GM12878 (cell line): ENCODE measurements at regions not wholly inside any gene's neighbourhood (a gene's known extent, or its start where the extent isn't known, plus 50 kb on each side); places are given as distances from the start of the nearest gene placed in this dataset.

Experiments used
- ATAC-seq: fragments of 200-7000 bp; cut with Tn5 transposase; 3 replicates; pipeline ENCODE4 v1.9.1; 2020; ENCODE audit warnings: mild to moderate bottlenecking, moderate library complexity
- BruUV-seq: library from RNA; stranded (reverse); fragments of 400-500 nt; replicated peaks from 2 replicates; lab custom pipeline; 2021; lab: Mats Ljungman, UMichigan
- CTCF ChIA-PET: fragments of 300-600 bp; sonication (Branson Sonifier 250); formaldehyde crosslinking; extraction: SDS; loops from one replicate; lab custom pipeline; 2021; ENCODE audit warnings: inconsistent platforms; lab: Yijun Ruan, JAX
- POLR2A ChIA-PET: fragments of 350-600 bp; formaldehyde crosslinking; extraction: SDS; loops from one replicate; lab custom pipeline; 2021; ENCODE audit warnings: inconsistent platforms; lab: Charles Lee
- RAD21 ChIA-PET: fragments of 300-600 bp; sonication (Branson Sonifier 250); formaldehyde crosslinking; loops from one replicate; lab custom pipeline; 2023; ENCODE audit warnings: antibody characterized with exemption; ENCODE audit not compliant: unreplicated experiment; lab: Charles Lee
- SMC1A ChIA-PET: fragments of 300-600 bp; sonication (Branson Sonifier 250); formaldehyde crosslinking; loops from one replicate; lab custom pipeline; 2023; ENCODE audit not compliant: unreplicated experiment, uncharacterized antibody; lab: Charles Lee
- DNase-seq: peaks from one replicate; pipeline ENCODE4 v3.0.0-alpha.2; 2011; ENCODE audit warnings: low read depth, low spot score
- FAIRE-seq: peaks from 3 replicates; lab custom pipeline; 2011; peaks lifted over from hg19 to GRCh38; lab: Jason Lieb, UNC
- H2AFZ ChIP-seq: 2 replicates; pipeline ENCODE4 v1.6.0; 2011; ENCODE audit warnings: low read depth, low read length, control low read depth; ENCODE audit not compliant: control insufficient read depth
- H3K27ac ChIP-seq: 2 replicates; pipeline ENCODE4 v1.5.1; 2011; ENCODE audit warnings: control low read depth; ENCODE audit not compliant: control insufficient read depth, insufficient read depth
- H3K27me3 ChIP-seq, 2 experiments: replicated peaks in 1 of 2; 2 replicates each; pipeline versions ENCODE4 v1.6.0 to v1.6.1; 2011; ENCODE audit warnings: low read length in 1 of 2; ENCODE audit not compliant: control insufficient read depth in 2 of 2, insufficient read depth in 2 of 2
- H3K36me3 ChIP-seq, 2 experiments: 2 replicates each; pipeline ENCODE4 v1.5.1; 2011; ENCODE audit warnings: low read length in 1 of 2; ENCODE audit not compliant: control insufficient read depth in 2 of 2, insufficient read depth in 2 of 2
- H3K4me1 ChIP-seq: 2 replicates; pipeline ENCODE4 v1.6.1; 2011; ENCODE audit warnings: mild to moderate bottlenecking, low read length, moderate library complexity, mixed read lengths; ENCODE audit not compliant: control insufficient read depth, insufficient read depth
- H3K4me2 ChIP-seq: 2 replicates; pipeline ENCODE4 v1.6.0; 2011; ENCODE audit warnings: control low read depth; ENCODE audit not compliant: control insufficient read depth, insufficient read depth
- H3K4me3 ChIP-seq: fragments of 200-600 bp; sonication (generic); 2 replicates; pipeline ENCODE4 v1.5.1; 2016
- H3K79me2 ChIP-seq: 2 replicates; pipeline ENCODE4 v1.6.0; 2011; ENCODE audit warnings: low read length; ENCODE audit not compliant: control insufficient read depth, insufficient read depth
- H3K9ac ChIP-seq: 2 replicates; pipeline ENCODE4 v1.8.0; 2011; ENCODE audit warnings: low read length, control low read depth, mixed read lengths; ENCODE audit not compliant: control insufficient read depth, insufficient read depth
- H3K9me3 ChIP-seq: replicated peaks from 3 replicates; pipeline ENCODE4 v1.5.1; 2011; ENCODE audit warnings: mild to moderate bottlenecking, low read length; ENCODE audit not compliant: control insufficient read depth, insufficient read depth
- H4K20me1 ChIP-seq: 2 replicates; pipeline ENCODE4 v1.6.0; 2011; ENCODE audit not compliant: control insufficient read depth, insufficient read depth
- ASH2L ChIP-seq: fragments of 300-600, 200-600 bp; sonication (generic); IDR thresholded peaks from 2 replicates; pipeline ENCODE4 v1.6.1; 2017; ENCODE audit warnings: low read depth, mild to moderate bottlenecking, borderline replicate concordance
- FOXM1 ChIP-seq: IDR thresholded peaks from 2 replicates; pipeline ENCODE4 v1.6.1; 2012; ENCODE audit warnings: low read depth, mild to moderate bottlenecking, inconsistent platforms, low read length, moderate library complexity
- LARP7 ChIP-seq: fragments of 450-650 bp; IDR thresholded peaks from 2 replicates; pipeline ENCODE4 v1.6.1; 2017; ENCODE audit warnings: mild to moderate bottlenecking
- MEF2B ChIP-seq: fragments of 450-650 bp; IDR thresholded peaks from 2 replicates; pipeline ENCODE4 v1.6.1; 2018; ENCODE audit warnings: mild to moderate bottlenecking, moderate library complexity; ENCODE audit not compliant: partially characterized antibody, poor library complexity, severe bottlenecking
- RBBP5 ChIP-seq: fragments of 200-600 bp; sonication (generic); conservative IDR thresholded peaks from 2 replicates; pipeline ENCODE4 v1.6.1; 2016
- RFX5 ChIP-seq: IDR thresholded peaks from 2 replicates; pipeline ENCODE4 v1.6.1; 2011; ENCODE audit warnings: low read depth, low read length, improper control_type of control experiment
- RUNX3 ChIP-seq: IDR thresholded peaks from 2 replicates; pipeline ENCODE4 v1.6.1; 2012; ENCODE audit warnings: low read length, inconsistent platforms
- SIN3A ChIP-seq: IDR thresholded peaks from 2 replicates; pipeline ENCODE4 v1.6.1; 2012; ENCODE audit warnings: low read depth, low read length, improper control_type of control experiment
- SPI1 ChIP-seq: IDR thresholded peaks from 2 replicates; pipeline ENCODE4 v1.6.1; 2011; ENCODE audit warnings: low read depth, mild to moderate bottlenecking, low read length, moderate library complexity, borderline replicate concordance; ENCODE audit not compliant: insufficient read depth
- SUPT20H ChIP-seq: IDR thresholded peaks from 2 replicates; pipeline ENCODE4 v1.6.1; 2011; ENCODE audit warnings: low read depth, mild to moderate bottlenecking, low read length, moderate library complexity, borderline replicate concordance; ENCODE audit not compliant: control insufficient read depth
- ZBED1 ChIP-seq: IDR thresholded peaks from 2 replicates; pipeline ENCODE4 v1.6.1; 2016; ENCODE audit warnings: borderline replicate concordance
- WGBS: methylation state at CpG from one replicate; pipeline ENCODE4 v1.1.6; 2016; ENCODE audit warnings: low lambda C conversion rate; ENCODE audit not compliant: insufficient replicate concordance, insufficient coverage; ENCODE audit errors: missing lambda C conversion rate; 5-methylcytosine and 5-hydroxymethylcytosine counted together
- in situ Hi-C: fragments of 300-500 bp; cut with MboI; formaldehyde crosslinking; loops from 9 replicates; pipeline ENCODE4 v1.14.3; 2018; ENCODE audit warnings: mixed read lengths
- intact Hi-C: fragments of 100-400 bp; cut with micrococcal nuclease; formaldehyde crosslinking; loops from one replicate; pipeline ENCODE4 v1.14.2; 2022; ENCODE audit not compliant: unreplicated experiment
- TF ChIP-seq, protein P1 (sequence below): fragments of 150-350 bp; IDR thresholded peaks from 2 replicates; pipeline ENCODE4 v1.6.1; 2016; ENCODE audit warnings: low read depth, low read length
- TF ChIP-seq, protein P2 (sequence below): IDR thresholded peaks from 2 replicates; pipeline ENCODE4 v1.6.1; 2012; ENCODE audit warnings: mild to moderate bottlenecking, low read depth, low read length
- TF ChIP-seq, protein P3 (sequence below): fragments of 450-650 bp; IDR thresholded peaks from 2 replicates; pipeline ENCODE4 v1.6.1; 2017; ENCODE audit warnings: low read depth, mild to moderate bottlenecking, moderate library complexity

DNA sequence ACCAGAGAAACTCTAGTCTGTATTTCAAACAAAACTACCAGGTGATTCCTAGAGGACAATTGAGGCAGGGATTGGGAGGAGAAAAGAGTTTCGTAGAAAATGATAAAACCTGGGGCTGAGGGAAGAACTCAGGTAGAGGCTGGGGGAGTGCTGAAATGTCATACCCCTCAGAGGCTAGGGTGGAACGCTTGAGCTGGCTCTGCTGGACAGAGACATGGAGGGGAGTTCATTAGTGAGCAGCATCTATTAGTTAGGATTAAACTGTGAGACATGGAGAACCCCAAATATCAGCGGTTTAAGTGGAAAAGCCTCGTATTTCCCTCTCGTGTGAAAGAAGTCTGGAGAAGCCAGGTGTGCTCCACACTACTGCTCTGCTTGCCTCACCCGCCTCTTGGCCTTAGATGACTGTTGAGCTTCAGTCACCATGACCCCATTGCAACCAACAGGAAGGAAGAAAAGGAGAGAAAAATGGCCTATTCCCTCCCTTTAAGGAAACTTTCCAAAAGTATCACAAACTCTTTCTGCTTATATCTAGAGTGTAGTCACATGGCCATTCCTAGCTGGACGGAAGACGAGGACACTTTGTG, 53.7 kb upstream of the ABCA1 start (continued):
- TF ChIP-seq, protein P1, sequence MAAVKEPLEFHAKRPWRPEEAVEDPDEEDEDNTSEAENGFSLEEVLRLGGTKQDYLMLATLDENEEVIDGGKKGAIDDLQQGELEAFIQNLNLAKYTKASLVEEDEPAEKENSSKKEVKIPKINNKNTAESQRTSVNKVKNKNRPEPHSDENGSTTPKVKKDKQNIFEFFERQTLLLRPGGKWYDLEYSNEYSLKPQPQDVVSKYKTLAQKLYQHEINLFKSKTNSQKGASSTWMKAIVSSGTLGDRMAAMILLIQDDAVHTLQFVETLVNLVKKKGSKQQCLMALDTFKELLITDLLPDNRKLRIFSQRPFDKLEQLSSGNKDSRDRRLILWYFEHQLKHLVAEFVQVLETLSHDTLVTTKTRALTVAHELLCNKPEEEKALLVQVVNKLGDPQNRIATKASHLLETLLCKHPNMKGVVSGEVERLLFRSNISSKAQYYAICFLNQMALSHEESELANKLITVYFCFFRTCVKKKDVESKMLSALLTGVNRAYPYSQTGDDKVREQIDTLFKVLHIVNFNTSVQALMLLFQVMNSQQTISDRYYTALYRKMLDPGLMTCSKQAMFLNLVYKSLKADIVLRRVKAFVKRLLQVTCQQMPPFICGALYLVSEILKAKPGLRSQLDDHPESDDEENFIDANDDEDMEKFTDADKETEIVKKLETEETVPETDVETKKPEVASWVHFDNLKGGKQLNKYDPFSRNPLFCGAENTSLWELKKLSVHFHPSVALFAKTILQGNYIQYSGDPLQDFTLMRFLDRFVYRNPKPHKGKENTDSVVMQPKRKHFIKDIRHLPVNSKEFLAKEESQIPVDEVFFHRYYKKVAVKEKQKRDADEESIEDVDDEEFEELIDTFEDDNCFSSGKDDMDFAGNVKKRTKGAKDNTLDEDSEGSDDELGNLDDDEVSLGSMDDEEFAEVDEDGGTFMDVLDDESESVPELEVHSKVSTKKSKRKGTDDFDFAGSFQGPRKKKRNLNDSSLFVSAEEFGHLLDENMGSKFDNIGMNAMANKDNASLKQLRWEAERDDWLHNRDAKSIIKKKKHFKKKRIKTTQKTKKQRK: no peak
- no peak for TF ChIP-seq LARP7
- TF ChIP-seq RBBP5: no peak
- TF ChIP-seq FOXM1: no peak
- no peak for TF ChIP-seq RFX5

DNA sequence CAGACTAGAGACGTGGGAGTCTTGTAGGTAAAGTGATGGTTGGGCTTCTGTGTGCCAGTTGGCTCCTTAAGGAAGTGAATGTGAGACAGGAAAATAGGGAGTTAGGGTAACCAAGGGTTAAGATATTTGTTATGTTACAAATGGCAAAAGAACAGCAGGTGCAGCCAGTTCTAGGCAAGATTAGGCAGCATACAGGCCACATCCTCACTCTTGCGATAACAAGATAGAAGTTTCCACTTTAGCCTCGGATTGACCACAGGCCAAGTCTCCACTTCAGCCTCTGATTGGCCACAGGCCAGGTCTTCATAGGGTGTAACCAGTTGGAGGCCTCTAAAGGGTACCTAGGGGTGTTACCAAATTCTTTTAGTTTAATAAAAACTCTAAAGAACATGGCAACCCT, 54.6 kb upstream of the ABCA1 start:
- H3K79me2 ChIP-seq: no peaks in the 10 kb centered on the region
- ChIA-PET POLR2A (no interaction called here), RAD21 (no interaction called here), SMC1A (interaction anchor here (1.0 kb wide), 1 partner anchor 8 kb away, joined by 4 read pairs; no protein-coding TSS in a partner anchor), CTCF (interaction anchor here (1.6 kb wide), 1 partner anchor 119 kb away, joined by 4 read pairs; no protein-coding TSS in a partner anchor)
- H3K27me3 ChIP-seq: no peaks in the 10 kb centered on the region; a peak in 1 of 4 replicates
- no peaks in the 10 kb centered on the region for H4K20me1 ChIP-seq
- in situ Hi-C loops: no loop called here
- H2AFZ ChIP-seq: no peak overlapping the region
- intact Hi-C loops: no loop called here
- no peak for FAIRE-seq
- no peaks in the 10 kb centered on the region for H3K9me3 ChIP-seq
- WGBS: 25% methylated on average over 3 of the region's 3 CpGs
- no peak overlapping the region for H3K4me3 ChIP-seq
- H3K27ac ChIP-seq: no peak overlapping the region
- no peak overlapping the region for H3K9ac ChIP-seq
- no peaks in the 10 kb centered on the region for H3K4me1 ChIP-seq
- no peak for ATAC-seq
- no peak overlapping the region for H3K4me2 ChIP-seq
- BruUV-seq: no TSS peak
- DNase-seq: no peak
- no peaks in the 10 kb centered on the region for H3K36me3 ChIP-seq
- TF ChIP-seq, protein P2, sequence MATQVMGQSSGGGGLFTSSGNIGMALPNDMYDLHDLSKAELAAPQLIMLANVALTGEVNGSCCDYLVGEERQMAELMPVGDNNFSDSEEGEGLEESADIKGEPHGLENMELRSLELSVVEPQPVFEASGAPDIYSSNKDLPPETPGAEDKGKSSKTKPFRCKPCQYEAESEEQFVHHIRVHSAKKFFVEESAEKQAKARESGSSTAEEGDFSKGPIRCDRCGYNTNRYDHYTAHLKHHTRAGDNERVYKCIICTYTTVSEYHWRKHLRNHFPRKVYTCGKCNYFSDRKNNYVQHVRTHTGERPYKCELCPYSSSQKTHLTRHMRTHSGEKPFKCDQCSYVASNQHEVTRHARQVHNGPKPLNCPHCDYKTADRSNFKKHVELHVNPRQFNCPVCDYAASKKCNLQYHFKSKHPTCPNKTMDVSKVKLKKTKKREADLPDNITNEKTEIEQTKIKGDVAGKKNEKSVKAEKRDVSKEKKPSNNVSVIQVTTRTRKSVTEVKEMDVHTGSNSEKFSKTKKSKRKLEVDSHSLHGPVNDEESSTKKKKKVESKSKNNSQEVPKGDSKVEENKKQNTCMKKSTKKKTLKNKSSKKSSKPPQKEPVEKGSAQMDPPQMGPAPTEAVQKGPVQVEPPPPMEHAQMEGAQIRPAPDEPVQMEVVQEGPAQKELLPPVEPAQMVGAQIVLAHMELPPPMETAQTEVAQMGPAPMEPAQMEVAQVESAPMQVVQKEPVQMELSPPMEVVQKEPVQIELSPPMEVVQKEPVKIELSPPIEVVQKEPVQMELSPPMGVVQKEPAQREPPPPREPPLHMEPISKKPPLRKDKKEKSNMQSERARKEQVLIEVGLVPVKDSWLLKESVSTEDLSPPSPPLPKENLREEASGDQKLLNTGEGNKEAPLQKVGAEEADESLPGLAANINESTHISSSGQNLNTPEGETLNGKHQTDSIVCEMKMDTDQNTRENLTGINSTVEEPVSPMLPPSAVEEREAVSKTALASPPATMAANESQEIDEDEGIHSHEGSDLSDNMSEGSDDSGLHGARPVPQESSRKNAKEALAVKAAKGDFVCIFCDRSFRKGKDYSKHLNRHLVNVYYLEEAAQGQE: no peak
- TF ChIP-seq RFX5: no peak
- TF ChIP-seq, protein P3, sequence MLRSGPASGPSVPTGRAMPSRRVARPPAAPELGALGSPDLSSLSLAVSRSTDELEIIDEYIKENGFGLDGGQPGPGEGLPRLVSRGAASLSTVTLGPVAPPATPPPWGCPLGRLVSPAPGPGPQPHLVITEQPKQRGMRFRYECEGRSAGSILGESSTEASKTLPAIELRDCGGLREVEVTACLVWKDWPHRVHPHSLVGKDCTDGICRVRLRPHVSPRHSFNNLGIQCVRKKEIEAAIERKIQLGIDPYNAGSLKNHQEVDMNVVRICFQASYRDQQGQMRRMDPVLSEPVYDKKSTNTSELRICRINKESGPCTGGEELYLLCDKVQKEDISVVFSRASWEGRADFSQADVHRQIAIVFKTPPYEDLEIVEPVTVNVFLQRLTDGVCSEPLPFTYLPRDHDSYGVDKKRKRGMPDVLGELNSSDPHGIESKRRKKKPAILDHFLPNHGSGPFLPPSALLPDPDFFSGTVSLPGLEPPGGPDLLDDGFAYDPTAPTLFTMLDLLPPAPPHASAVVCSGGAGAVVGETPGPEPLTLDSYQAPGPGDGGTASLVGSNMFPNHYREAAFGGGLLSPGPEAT: no peak
- TF ChIP-seq SPI1: no peak
- TF ChIP-seq SIN3A: no peak
- TF ChIP-seq SUPT20H: no peak
- no peak for TF ChIP-seq RUNX3
- no peak for TF ChIP-seq MEF2B
- TF ChIP-seq ZBED1: no peak
- TF ChIP-seq ASH2L: no peak
